Activated gamma-delta T cell treated with anti-CD3 and anti-CD28 coated beads, Interleukin-2, amount 50 U/mL, for 16 hours (primary cell): ENCODE measurements at regions not wholly inside any gene's neighbourhood (a gene's known extent, or its start where the extent isn't known, plus 50 kb on each side); places are given as distances from the start of the nearest gene placed in this dataset.

Experiments
- DNase-seq: peaks from one replicate; pipeline ENCODE4 v3.0.0-alpha.2; 2020; ENCODE audit warnings: low read depth

DNA sequence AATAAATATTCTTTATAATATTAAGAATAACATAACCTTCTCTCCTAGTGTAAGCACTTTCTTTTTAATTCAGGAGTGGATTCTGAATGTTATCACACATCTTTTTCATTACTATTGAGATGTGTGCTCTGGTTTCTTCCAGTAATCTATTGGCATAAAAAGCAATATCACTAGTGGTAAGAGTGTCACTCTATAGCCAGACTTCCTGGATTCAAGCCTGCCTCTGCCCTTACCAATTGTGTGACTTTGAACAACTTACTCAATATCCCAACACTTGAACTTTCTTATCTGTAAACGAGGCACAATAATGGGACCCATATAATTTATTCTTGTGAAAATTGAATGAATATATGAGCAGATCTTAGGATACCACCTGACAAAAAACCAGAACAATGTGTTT, 71.0 kb downstream of the SEM1 start:
- DNase-seq: no peak

DNA sequence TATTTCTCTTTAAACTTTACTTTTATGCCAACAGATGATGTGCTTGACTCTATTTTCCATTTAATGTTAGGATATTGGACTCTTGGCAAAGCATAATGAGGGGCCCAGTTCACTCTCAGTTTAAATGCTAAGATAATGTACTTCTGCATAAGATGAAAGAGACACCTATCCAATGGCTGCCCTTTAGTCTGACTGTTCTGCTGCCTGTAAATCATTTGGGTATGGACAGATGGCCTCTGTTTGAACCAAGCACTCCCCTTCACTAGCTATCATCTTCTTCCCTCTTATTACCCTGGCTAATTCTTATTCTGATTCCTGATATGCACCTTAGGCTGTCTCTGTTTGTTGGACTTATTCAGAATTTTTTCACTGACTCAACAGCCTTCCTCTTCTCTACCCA, 72.1 kb downstream of the SEM1 start:
- no peak for DNase-seq

DNA sequence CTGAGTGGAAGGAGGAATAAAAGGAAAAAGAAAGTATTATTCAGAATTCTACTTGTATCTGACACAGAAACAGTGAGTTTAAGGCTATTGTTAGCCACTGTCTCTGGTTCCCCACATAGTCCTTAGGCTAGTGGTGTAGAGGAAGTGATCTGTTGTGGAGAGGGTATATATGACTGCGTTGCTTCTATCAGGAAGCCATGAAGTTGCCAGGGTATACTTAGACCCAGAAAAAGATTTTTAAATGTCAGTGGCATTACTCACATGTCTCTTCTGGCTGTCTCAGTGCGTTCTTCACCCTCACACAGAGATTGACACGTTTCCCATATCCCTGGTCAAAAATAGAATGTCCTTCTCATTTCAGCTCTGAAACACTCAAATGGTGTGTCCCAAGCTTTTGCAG, 72.7 kb downstream of the SEM1 start:
- no peak for DNase-seq

DNA sequence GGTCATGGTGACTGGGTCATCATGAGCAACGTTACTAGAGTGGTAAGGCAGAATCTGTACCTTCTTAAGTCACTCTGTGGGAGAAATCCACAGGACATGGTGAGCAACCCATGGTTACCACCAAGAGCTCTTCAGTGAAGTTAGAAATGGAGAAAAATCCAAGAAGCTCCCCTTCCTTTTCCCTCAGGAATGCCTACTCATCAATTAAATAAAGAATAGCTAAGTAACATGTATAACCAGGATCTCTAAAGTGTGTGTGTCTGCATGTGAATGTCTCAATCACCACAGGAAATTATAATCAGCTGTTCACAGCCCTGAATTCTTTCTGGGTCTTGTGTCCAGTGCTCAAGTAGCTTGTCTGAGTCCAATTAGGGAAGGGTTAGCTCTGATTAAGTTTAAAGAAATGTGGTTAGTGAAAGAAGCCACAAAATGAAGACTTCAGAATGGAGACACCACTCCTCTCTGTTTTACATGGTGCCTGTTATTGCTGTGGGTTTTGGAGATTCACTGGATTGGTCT, 73.2 kb downstream of the SEM1 start:
- DNase-seq: no peak

DNA sequence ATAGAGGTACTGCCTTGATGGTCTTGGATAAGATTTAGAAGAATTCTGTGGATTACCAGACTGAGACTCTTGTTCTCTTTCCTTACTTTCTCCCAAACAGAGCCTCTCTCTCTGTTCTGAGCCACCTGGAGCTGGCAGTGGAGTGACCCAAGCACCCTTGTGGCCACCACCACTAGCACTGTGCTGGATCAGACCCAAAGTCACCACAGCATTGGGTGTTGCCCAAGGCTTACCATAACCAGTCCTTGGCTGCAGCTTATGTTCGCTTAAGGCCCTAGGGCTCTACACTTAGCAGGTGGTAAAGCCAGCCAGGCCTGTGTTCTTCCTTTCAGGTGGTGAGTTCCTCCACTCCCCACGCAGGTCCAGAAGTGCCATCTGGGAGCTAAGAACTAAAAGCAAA, 79.8 kb downstream of the SEM1 start:
- DNase-seq: no peak

DNA sequence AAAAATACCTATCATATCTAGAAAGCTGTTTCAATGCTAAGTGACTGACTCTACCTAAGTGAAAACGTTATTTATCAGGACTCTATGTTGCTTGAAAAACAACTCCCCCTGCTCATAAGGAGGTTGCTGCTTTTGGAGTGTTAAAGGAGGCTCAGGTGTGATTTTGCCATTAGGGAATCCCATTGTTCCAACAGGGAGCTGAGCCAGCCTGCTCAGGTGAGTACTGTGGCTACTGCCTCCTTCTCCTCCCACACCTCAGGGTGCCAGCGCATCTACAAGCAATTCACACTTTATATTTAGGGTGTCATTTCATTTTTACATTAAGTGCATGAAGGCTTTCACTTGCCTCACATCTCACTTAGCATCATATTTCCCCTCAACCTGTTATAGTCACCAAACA, 84.7 kb downstream of the SEM1 start:
- no peak for DNase-seq

DNA sequence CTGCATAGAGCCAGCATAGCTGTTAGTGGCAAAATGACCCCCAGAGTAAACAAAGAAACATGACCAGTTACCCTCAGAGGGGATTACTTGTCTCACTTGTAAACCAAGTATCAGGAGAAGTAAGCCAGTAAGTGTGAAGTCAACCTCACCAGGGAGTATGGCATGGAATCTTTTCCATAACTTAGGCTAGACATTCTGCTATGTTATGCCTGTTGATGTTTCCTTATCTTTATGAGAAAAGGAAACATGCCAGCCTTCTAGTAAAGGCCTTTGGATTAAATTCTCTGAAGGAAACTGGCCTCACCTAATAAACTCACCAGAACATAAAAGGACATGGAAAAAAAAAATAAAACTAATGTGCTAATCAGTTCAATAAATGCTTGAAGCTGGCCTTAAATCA, 87.7 kb downstream of the SEM1 start:
- DNase-seq: no peak

DNA sequence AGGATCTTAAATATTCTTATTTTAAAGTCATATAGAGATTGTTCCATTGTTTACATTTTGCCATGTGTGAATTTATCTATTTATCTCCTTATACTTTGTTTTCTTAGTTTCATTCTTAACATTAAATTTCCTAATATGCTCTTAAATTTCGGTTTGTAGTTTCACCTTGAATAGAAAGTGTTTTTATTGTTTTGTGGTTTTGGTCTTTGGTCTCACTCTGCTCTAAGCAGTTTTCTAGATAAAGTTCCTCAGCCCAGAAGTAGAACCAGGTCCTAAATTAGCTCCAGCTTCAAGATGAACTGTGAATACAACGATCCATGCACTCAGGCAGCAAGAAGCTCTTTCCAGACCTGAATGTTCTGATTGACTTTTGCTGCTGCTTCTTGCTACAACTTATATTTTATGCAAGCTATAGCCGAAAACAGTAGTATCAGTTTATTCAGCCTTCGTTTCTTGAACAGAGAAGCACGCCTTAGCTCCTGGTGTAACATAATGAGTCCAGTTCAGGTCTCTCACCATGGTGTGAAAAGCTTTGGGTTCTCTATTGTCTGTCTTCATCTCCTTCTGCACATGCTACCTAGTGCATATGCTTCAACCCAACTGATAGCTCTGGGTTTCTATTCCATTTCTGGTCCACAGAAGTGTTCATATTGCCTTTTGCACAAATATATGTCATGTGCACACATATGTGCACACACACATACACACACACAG, 95.3 kb downstream of the SEM1 start:
- no peak for DNase-seq

DNA sequence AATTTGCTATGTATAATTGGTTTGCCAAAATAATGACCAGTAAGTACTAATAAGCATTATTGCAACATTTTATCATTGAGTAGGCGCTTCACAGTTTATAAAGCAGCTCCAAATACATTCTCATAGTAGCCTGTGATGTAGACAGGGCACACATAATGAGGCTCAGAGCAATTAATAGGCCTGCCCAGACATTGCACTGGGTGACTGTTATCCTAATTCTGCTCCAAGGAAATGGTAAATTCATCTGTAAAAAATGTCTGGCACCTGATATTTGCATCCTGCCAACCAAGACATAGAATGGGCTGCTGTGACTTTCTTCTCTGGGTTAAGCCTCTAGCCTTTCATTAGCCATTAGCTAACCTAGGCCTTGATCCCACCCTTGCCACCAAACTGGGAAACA, 97.6 kb downstream of the SEM1 start:
- no peak for DNase-seq

DNA sequence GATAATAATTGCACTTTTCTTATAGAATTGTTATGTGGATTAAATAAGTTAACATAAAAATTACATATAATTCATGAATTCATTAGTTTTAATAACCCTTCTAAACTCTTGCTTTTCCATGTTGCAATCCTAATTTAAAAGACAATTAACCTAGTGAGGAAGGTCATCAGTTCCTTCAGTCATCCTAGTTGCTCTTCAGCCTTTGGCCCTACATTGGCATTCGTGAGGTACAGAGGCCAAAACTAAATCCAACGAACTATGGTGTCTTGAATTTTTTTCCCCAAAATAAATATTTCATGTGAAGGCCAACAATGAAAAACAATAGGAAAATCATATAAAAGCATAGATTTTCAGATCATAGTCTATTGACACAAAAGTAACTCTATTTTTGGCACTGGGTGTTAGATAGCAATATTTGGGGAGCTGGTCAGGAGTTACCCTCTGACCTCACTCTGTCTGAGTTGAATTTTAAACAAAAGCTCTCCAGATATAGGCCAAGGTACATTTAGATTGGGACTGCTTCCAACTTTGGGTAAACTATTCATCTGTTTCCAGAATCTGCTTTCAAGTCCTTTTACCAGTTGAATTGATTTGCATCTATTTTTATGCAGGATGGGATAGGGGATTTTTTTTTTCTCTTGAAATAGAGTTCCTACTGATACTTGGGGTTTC, 104.5 kb downstream of the SEM1 start:
- no peak for DNase-seq

DNA sequence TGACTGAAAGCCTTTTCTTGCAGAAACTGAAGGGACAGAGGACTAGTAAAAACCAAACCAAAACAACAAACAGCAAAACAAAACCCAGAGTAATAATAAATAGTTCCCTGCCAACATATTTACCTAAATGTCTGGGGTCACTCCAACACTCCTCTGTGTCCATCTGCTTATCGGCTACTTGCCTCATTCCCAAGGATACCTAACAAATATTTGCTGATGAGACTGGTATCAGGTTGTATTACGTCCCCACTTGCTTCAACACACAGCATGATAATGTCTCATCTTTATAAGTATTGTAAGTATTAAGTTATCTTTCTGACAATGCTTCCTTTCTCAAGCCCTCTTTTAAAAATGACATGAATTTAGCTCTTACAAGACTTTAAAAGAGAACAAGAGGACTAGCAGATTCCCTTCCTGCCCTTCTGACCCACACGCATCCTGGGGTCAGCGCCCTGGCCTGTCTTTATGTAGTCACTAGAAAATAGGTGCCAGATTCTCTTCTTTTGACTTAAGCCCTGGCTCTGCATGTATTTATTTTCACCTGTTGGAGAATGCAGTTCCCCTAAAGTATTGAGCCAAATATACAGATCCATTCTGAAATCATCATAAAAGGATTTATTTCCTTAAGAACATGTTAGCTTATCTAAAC, 110.2 kb downstream of the SEM1 start:
- no peak for DNase-seq

DNA sequence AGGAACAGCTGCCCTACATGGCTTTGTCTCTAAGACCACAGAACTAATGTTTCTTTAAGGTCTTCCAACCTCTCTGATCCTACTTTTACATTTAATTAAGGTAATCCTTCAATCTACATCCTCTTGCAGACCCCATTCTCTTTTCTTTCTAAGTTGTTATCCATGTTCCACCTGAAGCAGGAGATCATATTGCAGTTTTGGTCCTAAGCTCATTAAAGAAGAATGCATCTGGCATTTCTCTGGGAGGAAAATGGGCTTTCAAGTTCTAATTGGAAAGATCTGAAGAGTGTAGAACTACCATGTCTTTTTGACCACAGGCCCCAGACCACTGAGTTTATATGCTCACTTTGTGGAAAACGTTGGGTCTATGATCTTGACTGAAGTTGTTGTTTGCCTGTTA, 111.2 kb downstream of the SEM1 start:
- no peak for DNase-seq

DNA sequence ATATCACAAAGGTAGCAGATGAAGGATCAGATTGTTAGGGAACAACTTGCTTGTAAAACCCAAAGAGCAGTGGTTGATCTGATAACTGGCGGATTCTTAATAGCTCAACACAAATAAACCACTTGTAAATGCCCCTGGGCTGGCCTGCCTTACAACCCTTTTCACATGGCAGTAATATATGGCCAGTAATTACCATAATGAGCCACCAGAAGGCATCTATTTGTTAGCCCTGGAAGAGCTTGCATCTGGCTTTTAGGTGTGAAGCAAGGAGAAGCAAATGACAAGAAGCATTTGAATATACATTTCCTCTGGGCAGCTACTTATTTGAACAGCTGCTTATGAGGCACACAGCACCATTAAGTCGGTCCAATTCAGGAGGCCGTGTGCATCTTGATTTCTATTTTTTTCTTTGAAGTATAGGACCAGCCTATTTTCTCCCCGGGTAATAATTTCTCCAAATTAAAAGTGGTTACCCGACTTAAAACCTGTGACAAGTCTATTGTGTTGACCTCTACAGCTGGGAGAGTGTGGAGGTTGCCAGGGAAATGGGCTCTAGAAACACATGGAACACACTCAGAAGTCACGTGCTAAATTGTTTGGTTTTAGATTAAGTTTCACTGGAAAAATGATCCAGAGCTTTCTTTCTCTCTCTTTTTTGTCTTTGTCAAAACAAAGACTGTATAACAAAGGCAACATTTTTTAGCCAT, 113.4 kb downstream of the SEM1 start:
- DNase-seq: no peak

DNA sequence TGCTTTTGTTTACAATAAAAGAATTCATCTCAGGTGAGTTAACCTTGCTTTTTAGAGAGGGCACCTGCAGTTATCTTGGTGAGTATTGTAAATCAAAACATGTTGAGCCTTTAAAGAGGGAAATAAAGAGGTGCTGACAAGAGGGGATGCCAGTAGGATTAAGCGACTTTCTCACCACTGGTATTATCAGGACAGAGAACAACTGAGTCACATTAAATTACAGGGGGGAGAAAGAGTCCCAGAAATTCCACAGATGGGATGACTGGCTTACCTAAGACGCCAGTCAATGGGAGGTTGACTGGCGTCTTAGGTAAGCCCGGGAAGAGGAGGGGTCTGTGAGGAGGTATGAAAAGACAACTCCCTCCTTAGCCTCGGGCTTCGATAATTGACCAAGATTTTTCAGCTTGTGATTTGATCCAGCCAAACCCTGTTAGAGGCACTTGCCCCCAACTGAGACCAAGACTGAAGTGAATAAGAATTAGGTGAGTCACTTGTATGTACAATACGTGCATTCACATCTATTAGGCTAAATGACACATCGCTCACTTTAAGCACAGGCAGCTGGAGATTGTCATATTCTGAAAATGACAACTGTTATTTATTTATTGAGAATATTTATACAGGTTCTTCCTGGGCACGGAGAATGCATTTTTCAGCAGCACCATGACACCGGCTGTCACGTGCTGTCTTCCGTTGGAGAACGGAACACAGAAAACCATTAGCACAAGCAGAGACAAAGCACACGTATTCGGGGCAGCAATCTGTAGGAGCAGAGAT, 117.6 kb downstream of the SEM1 start:
- no peak for DNase-seq

DNA sequence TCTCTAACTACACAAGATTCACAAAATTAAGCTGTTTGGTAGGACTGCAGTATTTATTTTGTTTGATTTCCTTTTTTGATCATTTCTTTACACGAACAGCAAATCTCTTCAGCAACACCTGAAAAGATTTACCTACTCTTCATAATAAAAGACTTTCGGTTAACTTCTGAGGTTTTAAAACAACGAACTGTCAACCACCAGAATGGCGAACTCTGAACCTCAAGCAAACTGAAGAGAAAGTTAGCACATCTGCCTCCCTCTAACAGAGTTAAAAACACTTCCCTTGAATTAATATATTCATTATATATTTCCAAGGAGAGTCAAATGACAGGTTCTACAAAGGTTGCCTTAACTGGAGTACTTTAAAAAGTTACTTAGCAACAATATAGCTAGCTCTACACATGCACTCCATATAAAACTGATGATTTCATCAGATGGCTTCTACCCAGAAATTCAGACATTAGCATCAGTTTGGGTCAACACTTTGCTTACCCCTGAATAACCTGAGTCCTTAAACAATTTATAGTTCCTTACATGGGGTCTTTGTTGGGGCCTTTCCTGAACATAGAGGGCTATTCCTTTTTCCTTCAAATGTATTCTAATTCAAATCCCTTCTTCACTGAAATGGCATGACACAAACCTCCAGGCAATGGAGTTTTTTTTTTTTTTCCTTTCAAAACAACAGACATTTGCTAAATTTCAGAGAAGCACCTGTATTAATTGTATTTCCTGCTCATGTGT, 118.3 kb downstream of the SEM1 start:
- no peak for DNase-seq

DNA sequence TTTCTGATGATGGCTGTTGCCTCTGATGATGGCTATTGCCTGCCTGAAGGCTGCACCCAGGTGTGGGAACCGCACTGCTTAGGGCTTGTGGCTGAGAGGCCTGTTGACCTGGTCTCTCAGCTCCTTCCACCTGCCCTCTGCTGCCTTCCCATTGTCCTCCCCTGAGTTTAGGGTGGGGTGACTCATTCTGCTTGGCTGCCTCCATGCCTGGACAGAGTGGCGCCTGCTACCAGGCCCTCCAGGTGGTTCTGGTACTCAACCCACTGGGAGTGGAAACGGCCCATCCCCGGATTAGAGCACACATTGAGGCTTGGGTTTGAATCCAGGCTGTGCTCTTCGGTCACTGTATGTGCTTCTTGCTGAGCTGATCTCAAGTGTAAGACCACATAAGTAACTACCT, 120.6 kb downstream of the SEM1 start:
- DNase-seq: no peak

DNA sequence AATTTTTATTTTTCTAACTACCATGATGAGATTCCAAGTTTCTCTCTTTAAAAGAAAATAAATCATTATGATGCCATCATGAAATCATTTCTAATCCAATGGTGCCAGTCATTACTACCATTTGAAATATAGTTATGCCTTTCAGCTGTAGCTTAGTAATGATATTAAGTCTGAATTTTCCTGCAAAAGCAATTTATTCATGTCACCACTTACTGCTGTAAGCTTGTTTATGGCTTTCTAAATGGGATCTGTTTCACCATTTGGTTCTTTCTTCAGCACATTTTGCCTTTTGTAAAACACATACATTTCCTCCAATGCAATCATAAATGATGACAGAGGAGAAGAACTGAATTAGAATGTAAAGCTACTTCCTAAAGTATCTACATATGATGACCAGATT, 130.5 kb downstream of the SEM1 start:
- no peak for DNase-seq

DNA sequence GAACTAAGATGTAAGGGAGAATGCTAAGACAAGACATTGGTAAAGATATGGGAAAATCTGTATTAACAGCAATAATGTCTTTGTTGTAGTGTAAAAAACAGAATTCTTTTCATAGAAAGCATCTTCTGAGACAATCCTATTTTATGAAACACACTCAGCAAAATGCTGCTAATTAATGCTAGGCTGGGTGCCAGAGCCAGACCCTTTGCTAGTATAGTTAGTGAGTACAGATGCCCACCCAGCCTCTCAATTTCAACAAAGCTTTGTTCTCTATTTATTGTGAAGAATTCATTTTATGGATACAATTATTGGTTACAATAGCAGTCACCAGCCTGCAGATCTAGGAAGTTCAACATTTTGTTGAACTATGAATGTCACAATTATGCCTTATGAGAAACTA, 131.0 kb downstream of the SEM1 start:
- DNase-seq: no peak

DNA sequence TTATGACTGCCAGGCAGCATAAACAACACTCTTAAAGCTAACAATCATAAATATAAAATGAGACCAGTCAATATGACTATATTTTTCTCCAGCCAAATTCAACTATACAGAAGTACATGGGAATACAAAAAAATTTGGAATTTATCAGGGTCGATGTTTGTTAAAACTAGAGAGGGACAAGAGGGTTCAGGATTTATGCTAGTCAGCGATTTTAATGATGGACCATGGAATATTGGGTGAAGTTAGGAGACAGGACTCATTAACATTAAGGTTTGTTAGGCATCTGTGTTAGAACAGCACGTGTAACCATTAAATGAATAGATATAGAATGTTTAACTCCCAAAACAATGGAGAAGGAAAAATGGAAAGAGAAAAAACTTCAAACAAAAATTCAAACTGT, 146.2 kb downstream of the SEM1 start:
- DNase-seq: no peak

DNA sequence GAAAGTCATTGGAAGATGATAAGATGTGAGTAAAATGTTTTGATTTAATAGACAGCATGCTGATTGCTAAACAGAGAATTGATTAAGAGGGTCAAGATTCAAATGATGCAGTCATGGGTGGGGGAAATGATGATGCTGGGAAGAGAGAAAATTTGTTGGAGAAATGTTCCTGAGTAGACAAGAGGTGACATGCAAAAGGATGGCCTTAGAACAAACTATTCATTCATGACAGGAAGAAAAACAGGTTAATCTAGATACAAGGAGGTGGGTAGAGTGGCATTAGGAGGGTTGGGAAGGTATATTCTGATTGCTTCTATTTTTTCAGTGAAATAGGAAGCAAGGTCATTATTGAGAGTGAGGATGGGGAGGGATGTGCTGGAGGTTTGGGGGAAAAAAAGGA, 146.7 kb downstream of the SEM1 start:
- no peak for DNase-seq

DNA sequence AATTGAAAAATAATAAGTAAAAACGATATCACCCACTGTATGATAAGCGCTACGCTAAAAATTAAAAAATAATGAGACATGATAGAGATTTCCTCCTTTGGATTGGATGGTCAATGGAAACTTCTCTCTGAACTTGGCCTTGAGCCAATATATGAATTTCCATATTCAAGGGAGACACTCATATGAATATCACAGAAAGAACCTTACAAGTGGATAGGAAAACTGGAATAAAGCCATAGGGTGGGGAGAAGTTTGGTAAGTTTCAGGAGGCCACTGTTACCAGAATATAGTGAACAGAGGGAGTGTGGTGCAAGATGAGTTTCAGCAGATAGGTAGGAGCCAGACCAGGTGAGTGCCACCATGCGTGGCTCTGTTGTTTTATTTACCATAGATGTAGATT, 147.2 kb downstream of the SEM1 start:
- DNase-seq: no peak
